ENCODE measurements at regions not wholly inside any gene's neighbourhood (a gene's known extent, or its start where the extent isn't known, plus 50 kb on each side); places are given as distances from the start of the nearest gene placed in this dataset.

DNA sequence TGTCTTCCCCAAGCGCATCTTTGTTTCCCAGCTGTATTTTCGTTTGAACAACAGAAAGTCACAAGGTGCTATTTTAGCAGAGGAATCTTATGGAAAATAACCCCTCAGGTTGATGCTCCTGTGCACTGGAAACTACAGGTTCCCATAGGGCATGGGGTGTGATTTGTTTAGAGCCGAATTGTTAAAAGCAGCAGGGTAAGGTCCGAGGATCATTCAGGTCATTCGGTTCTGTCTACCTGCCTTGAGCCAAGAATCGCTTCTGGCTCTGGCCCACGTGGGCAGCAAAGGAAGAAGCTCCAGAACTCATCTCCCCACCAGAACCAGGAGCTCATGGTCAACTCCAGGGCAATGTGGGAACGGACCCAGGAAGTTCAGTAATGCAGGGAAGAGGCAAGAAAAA, 116.7 kb upstream of the TPM1 start:
- H3K9ac ChIP-seq (ENCODE audit: low read length): no peak overlapping the region
- DNase-seq: no peak
- H3K9me2 ChIP-seq (replicated peaks; ENCODE audit: insufficient read depth, low read length): no peaks in the 10 kb centered on the region
- H3K27ac ChIP-seq (ENCODE audit: low read length): no peak overlapping the region
- H3K79me2 ChIP-seq (ENCODE audit: low read length): no peaks in the 10 kb centered on the region
- no peak overlapping the region for H3K4me2 ChIP-seq (ENCODE audit: low read depth, low read length)
- H3K9me3 ChIP-seq (replicated peaks; ENCODE audit: insufficient read depth, low read length): no peaks in the 10 kb centered on the region
- H3K27me3 ChIP-seq (replicated peaks; ENCODE audit: insufficient read depth, low read length): no peaks in the 10 kb centered on the region
- no peaks in the 10 kb centered on the region for H3F3A ChIP-seq (ENCODE audit: insufficient read depth, low read length)
- H3K4me3 ChIP-seq (ENCODE audit: low read length): no peak overlapping the region
- TF ChIP-seq EZH2phosphoT487 (IDR thresholded peaks at IDR 0.05; ENCODE audit: low read length) (no peak), EZH2 (optimal IDR thresholded peaks at IDR 0.05; ENCODE audit: low read depth, low read length) (no peak)
- TF ChIP-seq, protein P1, sequence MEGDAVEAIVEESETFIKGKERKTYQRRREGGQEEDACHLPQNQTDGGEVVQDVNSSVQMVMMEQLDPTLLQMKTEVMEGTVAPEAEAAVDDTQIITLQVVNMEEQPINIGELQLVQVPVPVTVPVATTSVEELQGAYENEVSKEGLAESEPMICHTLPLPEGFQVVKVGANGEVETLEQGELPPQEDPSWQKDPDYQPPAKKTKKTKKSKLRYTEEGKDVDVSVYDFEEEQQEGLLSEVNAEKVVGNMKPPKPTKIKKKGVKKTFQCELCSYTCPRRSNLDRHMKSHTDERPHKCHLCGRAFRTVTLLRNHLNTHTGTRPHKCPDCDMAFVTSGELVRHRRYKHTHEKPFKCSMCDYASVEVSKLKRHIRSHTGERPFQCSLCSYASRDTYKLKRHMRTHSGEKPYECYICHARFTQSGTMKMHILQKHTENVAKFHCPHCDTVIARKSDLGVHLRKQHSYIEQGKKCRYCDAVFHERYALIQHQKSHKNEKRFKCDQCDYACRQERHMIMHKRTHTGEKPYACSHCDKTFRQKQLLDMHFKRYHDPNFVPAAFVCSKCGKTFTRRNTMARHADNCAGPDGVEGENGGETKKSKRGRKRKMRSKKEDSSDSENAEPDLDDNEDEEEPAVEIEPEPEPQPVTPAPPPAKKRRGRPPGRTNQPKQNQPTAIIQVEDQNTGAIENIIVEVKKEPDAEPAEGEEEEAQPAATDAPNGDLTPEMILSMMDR (IDR thresholded peaks at IDR 0.05; ENCODE audit: low read length): no peak
- no peak overlapping the region for H2AFZ ChIP-seq (ENCODE audit: low read length)
- no peaks in the 10 kb centered on the region for H3K36me3 ChIP-seq (replicated peaks; ENCODE audit: insufficient read depth, low read length)
- H4K20me1 ChIP-seq (ENCODE audit: insufficient read depth, low read length): no peaks in the 10 kb centered on the region
- H3K4me1 ChIP-seq (ENCODE audit: low read length): no peaks in the 10 kb centered on the region

DNA sequence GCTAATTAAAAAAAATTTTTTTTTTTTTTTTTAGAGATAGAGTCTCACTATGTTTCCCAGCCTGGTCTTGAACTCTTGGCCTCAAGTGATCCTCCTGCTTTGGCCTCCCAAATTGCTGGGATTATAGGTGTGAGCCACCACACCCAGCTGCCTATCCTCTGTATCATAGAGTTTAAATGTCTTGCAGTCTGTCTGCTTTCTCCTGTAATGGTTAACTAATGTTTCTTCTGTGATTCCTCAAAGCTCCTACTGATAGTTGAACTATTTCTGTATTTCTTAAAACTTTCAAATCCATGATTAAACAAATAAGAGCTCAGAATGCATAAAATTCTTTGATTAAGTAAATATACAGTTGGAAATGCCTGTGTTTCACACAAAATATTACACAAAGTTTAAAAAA, 115.4 kb upstream of the TPM1 start:
- Histone ChIP-seq H3K4me3 (ENCODE audit: low read length) (no peak overlapping the region), H3K27ac (ENCODE audit: low read length) (no peak overlapping the region), H3K36me3 (replicated peaks; ENCODE audit: insufficient read depth, low read length) (no peaks in the 10 kb centered on the region), H3F3A (ENCODE audit: insufficient read depth, low read length) (no peaks in the 10 kb centered on the region), H2AFZ (ENCODE audit: low read length) (no peak overlapping the region), H3K27me3 (replicated peaks; ENCODE audit: insufficient read depth, low read length) (no peaks in the 10 kb centered on the region), H3K79me2 (ENCODE audit: low read length) (no peaks in the 10 kb centered on the region), H3K4me2 (ENCODE audit: low read depth, low read length) (no peak overlapping the region), H3K9me2 (replicated peaks; ENCODE audit: insufficient read depth, low read length) (no peaks in the 10 kb centered on the region), H4K20me1 (ENCODE audit: insufficient read depth, low read length) (no peaks in the 10 kb centered on the region), H3K9ac (ENCODE audit: low read length) (no peak overlapping the region), H3K9me3 (replicated peaks; ENCODE audit: insufficient read depth, low read length) (no peaks in the 10 kb centered on the region), H3K4me1 (ENCODE audit: low read length) (no peaks in the 10 kb centered on the region)
- TF ChIP-seq, protein P1 (IDR thresholded peaks at IDR 0.05; ENCODE audit: low read length): no peak
- no peak for TF ChIP-seq EZH2 (optimal IDR thresholded peaks at IDR 0.05; ENCODE audit: low read depth, low read length)
- TF ChIP-seq EZH2phosphoT487 (IDR thresholded peaks at IDR 0.05; ENCODE audit: low read length): no peak
- DNase-seq: no peak

DNA sequence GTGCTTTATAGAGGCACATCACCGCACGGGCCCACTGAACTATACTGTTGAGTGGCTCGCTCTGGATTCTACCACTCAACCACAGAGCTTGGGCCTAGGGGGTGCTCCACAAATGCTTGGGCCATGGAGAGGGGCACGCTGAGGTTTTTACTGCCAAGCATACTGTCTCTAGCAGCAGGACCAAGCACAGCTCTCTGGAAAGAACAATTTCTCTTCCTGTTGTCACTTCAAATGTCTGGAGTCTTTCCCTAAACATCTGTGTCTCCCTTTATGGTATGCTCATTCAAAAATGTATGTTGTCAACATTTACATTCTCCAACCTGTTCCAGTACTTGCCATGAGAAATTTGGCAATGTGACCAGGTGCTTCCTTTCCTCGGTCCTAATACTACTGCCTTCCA, 114.7 kb upstream of the TPM1 start:
- Histone ChIP-seq H3K4me1 (ENCODE audit: low read length) (no peaks in the 10 kb centered on the region), H3K4me2 (ENCODE audit: low read depth, low read length) (no peak overlapping the region), H3K27ac (ENCODE audit: low read length) (no peak overlapping the region), H3K27me3 (replicated peaks; ENCODE audit: insufficient read depth, low read length) (no peaks in the 10 kb centered on the region), H3K9ac (ENCODE audit: low read length) (no peak overlapping the region), H3K4me3 (ENCODE audit: low read length) (no peak overlapping the region), H3K9me3 (replicated peaks; ENCODE audit: insufficient read depth, low read length) (no peaks in the 10 kb centered on the region), H2AFZ (ENCODE audit: low read length) (no peak overlapping the region), H3K36me3 (replicated peaks; ENCODE audit: insufficient read depth, low read length) (no peaks in the 10 kb centered on the region), H4K20me1 (ENCODE audit: insufficient read depth, low read length) (no peaks in the 10 kb centered on the region), H3K9me2 (replicated peaks; ENCODE audit: insufficient read depth, low read length) (no peaks in the 10 kb centered on the region), H3K79me2 (ENCODE audit: low read length) (no peaks in the 10 kb centered on the region), H3F3A (ENCODE audit: insufficient read depth, low read length) (no peaks in the 10 kb centered on the region)
- TF ChIP-seq EZH2 (optimal IDR thresholded peaks at IDR 0.05; ENCODE audit: low read depth, low read length): no peak
- no peak for TF ChIP-seq EZH2phosphoT487 (IDR thresholded peaks at IDR 0.05; ENCODE audit: low read length)
- TF ChIP-seq, protein P1 (IDR thresholded peaks at IDR 0.05; ENCODE audit: low read length): no peak
- no peak for DNase-seq

All from MM.1S (cell line).